WTC11 (cell line): ENCODE measurements at regions not wholly inside any gene's neighbourhood (a gene's known extent, or its start where the extent isn't known, plus 50 kb on each side); places are given as distances from the start of the nearest gene placed in this dataset.

Experiments used
- ATAC-seq: fragments of 200-7000 bp; cut with Tn5 transposase; 2 replicates; pipeline ENCODE4 v1.10.0; 2021; ENCODE audit warnings: mild to moderate bottlenecking, moderate library complexity
- CTCF ChIA-PET: fragments of 300-600 bp; sonication (Branson Sonifier 250); formaldehyde crosslinking; loops from one replicate; lab custom pipeline; 2021; ENCODE audit warnings: antibody characterized with exemption; lab: Charles Lee
- POLR2A ChIA-PET: fragments of 350-600 bp; sonication (Branson Sonifier 250); formaldehyde crosslinking; loops from one replicate; lab custom pipeline; 2021; ENCODE audit warnings: antibody characterized with exemption; lab: Charles Lee
- DNase-seq: peaks from one replicate; pipeline ENCODE4 v3.0.0; 2021; ENCODE audit warnings: low spot score
- H3K27ac Mint-ChIP-seq: 2 replicates; pipeline ENCODE4 v1.8.0; 2021; ENCODE audit warnings: mixed read lengths
- H3K27me3 Mint-ChIP-seq: 2 replicates; pipeline ENCODE4 v1.8.0; 2021; ENCODE audit warnings: low read depth, mild to moderate bottlenecking, moderate library complexity, mixed read lengths
- H3K36me3 Mint-ChIP-seq: 2 replicates; pipeline ENCODE4 v1.8.0; 2021; ENCODE audit warnings: mixed read lengths
- H3K4me1 Mint-ChIP-seq: 2 replicates; pipeline ENCODE4 v1.8.0; 2022; ENCODE audit warnings: mixed read lengths
- H3K4me3 Mint-ChIP-seq: 2 replicates; pipeline ENCODE4 v1.8.0; 2021; ENCODE audit warnings: mild to moderate bottlenecking, moderate library complexity, mixed read lengths
- H3K9me3 Mint-ChIP-seq: 2 replicates; pipeline ENCODE4 v1.8.0; 2021; ENCODE audit warnings: mixed read lengths
- ELF4 ChIP-seq: sonication (generic); formaldehyde crosslinking; IDR thresholded peaks from 2 replicates; pipeline ENCODE4 v1.8.1; 2022; ENCODE audit warnings: low read depth, mild to moderate bottlenecking, moderate library complexity, missing genetic modification reagents
- GABPB1 ChIP-seq: sonication (generic); formaldehyde crosslinking; IDR thresholded peaks from 2 replicates; pipeline ENCODE4 v1.8.1; 2023; ENCODE audit warnings: mild to moderate bottlenecking, missing genetic modification reagents
- GRHL2 ChIP-seq: fragments of 250-450 bp; sonication (Bioruptor Pico); IDR thresholded peaks from 2 replicates; pipeline ENCODE4 v1.8.0; 2022; ENCODE audit warnings: mild to moderate bottlenecking, moderate library complexity; ENCODE audit not compliant: insufficient replicate concordance, severe bottlenecking
- JUN ChIP-seq: sonication (generic); formaldehyde crosslinking; IDR thresholded peaks from 2 replicates; pipeline ENCODE4 v1.8.0; 2023; ENCODE audit warnings: mild to moderate bottlenecking, missing genetic modification reagents
- MXD4 ChIP-seq: fragments of 250-450 bp; sonication (Bioruptor Pico); IDR thresholded peaks from 2 replicates; pipeline ENCODE4 v1.8.0; 2021; ENCODE audit warnings: mild to moderate bottlenecking, moderate library complexity, borderline replicate concordance
- MYBL2 ChIP-seq: sonication (generic); formaldehyde crosslinking; IDR thresholded peaks from 2 replicates; pipeline ENCODE4 v1.8.1; 2023; ENCODE audit warnings: mild to moderate bottlenecking, moderate library complexity, missing genetic modification reagents
- NFYB ChIP-seq: sonication (generic); formaldehyde crosslinking; conservative IDR thresholded peaks from 2 replicates; pipeline ENCODE4 v1.8.0; 2022; ENCODE audit warnings: low read depth, missing genetic modification reagents
- OVOL2 ChIP-seq: fragments of 250-450 bp; sonication (Bioruptor Pico); IDR thresholded peaks from 2 replicates; pipeline ENCODE4 v1.9.0; 2021; ENCODE audit warnings: mild to moderate bottlenecking, borderline replicate concordance
- SMAD4 ChIP-seq: sonication (generic); formaldehyde crosslinking; IDR thresholded peaks from 2 replicates; pipeline ENCODE4 v1.8.0; 2022; ENCODE audit warnings: mild to moderate bottlenecking, missing genetic modification reagents
- SOX15 ChIP-seq: fragments of 250-450 bp; sonication (Bioruptor Pico); IDR thresholded peaks from 2 replicates; pipeline ENCODE4 v1.9.0; 2021; ENCODE audit warnings: mild to moderate bottlenecking
- TCF7 ChIP-seq: sonication (generic); formaldehyde crosslinking; IDR thresholded peaks from 2 replicates; pipeline ENCODE4 v1.8.0; 2022; ENCODE audit warnings: mild to moderate bottlenecking, low read depth, missing genetic modification reagents, moderate library complexity
- ZBTB21 ChIP-seq: sonication (generic); formaldehyde crosslinking; IDR thresholded peaks from 2 replicates; pipeline ENCODE4 v1.8.1; 2023; ENCODE audit warnings: mild to moderate bottlenecking, missing genetic modification reagents, borderline replicate concordance
- ZNF219 ChIP-seq: sonication (generic); formaldehyde crosslinking; IDR thresholded peaks from 2 replicates; pipeline ENCODE4 v1.8.0; 2023; ENCODE audit warnings: missing genetic modification reagents, mild to moderate bottlenecking, borderline replicate concordance
- ZNF281 ChIP-seq: sonication (generic); formaldehyde crosslinking; IDR thresholded peaks from 2 replicates; pipeline ENCODE4 v1.8.0; 2023; ENCODE audit warnings: mild to moderate bottlenecking, missing genetic modification reagents
- ZNF423 ChIP-seq: fragments of 250-450 bp; sonication (Bioruptor Pico); IDR thresholded peaks from 2 replicates; pipeline ENCODE4 v2.1.2; 2022; ENCODE audit warnings: mild to moderate bottlenecking, moderate library complexity
- ZNF671 ChIP-seq: fragments of 250-450 bp; sonication (Bioruptor Pico); IDR thresholded peaks from 2 replicates; pipeline ENCODE4 v1.8.0; 2021; ENCODE audit warnings: mild to moderate bottlenecking
- TF ChIP-seq, protein P1 (sequence below): sonication (generic); formaldehyde crosslinking; IDR thresholded peaks from 2 replicates; pipeline ENCODE4 v1.8.1; 2022; ENCODE audit warnings: low read depth, mild to moderate bottlenecking, moderate library complexity, missing genetic modification reagents, borderline replicate concordance
- TF ChIP-seq, protein P2 (sequence below): fragments of 250-450 bp; sonication (Bioruptor Pico); IDR thresholded peaks from 2 replicates; pipeline ENCODE4 v1.9.0; 2021; ENCODE audit warnings: mild to moderate bottlenecking
- TF ChIP-seq, protein P3 (sequence below): sonication (generic); formaldehyde crosslinking; IDR thresholded peaks from 2 replicates; pipeline ENCODE4 v1.8.1; 2023; ENCODE audit warnings: mild to moderate bottlenecking, missing genetic modification reagents, moderate library complexity
- TF ChIP-seq, protein P4 (sequence below): sonication (generic); formaldehyde crosslinking; IDR thresholded peaks from 2 replicates; pipeline ENCODE4 v1.8.0; 2023; ENCODE audit warnings: missing genetic modification reagents

DNA sequence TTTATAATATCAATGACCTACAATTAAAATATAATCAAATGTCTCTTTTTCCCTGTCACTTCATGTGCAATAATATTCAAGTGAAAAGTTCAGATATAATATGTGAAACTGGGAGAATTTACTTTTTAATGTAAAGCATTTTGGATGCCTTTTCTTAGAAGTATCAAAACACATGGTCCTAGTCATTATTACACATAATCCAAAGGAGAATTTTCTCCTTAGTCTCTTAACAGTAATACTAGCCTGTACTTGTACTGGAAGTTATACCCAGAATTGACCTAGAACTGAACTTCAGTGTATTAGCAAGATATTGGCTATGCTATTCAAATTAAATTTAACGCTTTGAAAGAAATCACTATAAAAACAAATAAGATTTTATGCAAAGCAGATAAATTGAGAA, 842.6 kb upstream of the MANEA start:
- Mint-ChIP-seq H3K9me3 (no peaks in the 10 kb centered on the region), H3K27me3 (no peaks in the 10 kb centered on the region), H3K4me3 (no peak overlapping the region), H3K27ac (no peak overlapping the region), H3K4me1 (peaks cover 6% of the 10 kb centered on the region), H3K36me3 (no peaks in the 10 kb centered on the region)
- no peak for TF ChIP-seq JUN (CRISPR knock-in tag)
- TF ChIP-seq TCF7 (CRISPR knock-in tag) = no peak
- TF ChIP-seq SOX15 (CRISPR knock-in tag) = no peak
- no peak for TF ChIP-seq ZNF219 (CRISPR knock-in tag)
- TF ChIP-seq, protein P1, sequence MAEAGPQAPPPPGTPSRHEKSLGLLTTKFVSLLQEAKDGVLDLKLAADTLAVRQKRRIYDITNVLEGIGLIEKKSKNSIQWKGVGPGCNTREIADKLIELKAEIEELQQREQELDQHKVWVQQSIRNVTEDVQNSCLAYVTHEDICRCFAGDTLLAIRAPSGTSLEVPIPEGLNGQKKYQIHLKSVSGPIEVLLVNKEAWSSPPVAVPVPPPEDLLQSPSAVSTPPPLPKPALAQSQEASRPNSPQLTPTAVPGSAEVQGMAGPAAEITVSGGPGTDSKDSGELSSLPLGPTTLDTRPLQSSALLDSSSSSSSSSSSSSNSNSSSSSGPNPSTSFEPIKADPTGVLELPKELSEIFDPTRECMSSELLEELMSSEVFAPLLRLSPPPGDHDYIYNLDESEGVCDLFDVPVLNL = no peak
- DNase-seq (no peak), ATAC-seq (no peak)
- CTCF ChIA-PET = no interaction called here
- POLR2A ChIA-PET = no interaction called here

GRCh38 chr6:94733066-94733465, 844.3 kb upstream of the MANEA start:
- Mint-ChIP-seq H3K9me3 (peaks cover 14% of the 10 kb centered on the region), H3K4me1 (peaks cover 6% of the 10 kb centered on the region), H3K27ac (no peak overlapping the region), H3K4me3 (no peak overlapping the region), H3K27me3 (peaks cover 3% of the 10 kb centered on the region; the same call in 1 of the 2 replicates), H3K36me3 (peaks cover 8% of the 10 kb centered on the region)
- POLR2A ChIA-PET = no interaction called here
- ATAC-seq (peak; percentile 70), DNase-seq (peak; percentile 43)
- TF ChIP-seq ELF4 (CRISPR knock-in tag) (no peak), SMAD4 (no peak), ZNF671 (CRISPR knock-in tag) (no peak), ZNF423 (CRISPR knock-in tag) (no peak), MYBL2 (CRISPR knock-in tag) (no peak), SOX15 (CRISPR knock-in tag) (no peak), NFYB (CRISPR knock-in tag) (no peak), GRHL2 (CRISPR knock-in tag) (no peak), MXD4 (no peak), ZBTB21 (no peak), OVOL2 (CRISPR knock-in tag) (no peak), ZNF281 (no peak), GABPB1 (CRISPR knock-in tag) (no peak)
- TF ChIP-seq, protein P2, sequence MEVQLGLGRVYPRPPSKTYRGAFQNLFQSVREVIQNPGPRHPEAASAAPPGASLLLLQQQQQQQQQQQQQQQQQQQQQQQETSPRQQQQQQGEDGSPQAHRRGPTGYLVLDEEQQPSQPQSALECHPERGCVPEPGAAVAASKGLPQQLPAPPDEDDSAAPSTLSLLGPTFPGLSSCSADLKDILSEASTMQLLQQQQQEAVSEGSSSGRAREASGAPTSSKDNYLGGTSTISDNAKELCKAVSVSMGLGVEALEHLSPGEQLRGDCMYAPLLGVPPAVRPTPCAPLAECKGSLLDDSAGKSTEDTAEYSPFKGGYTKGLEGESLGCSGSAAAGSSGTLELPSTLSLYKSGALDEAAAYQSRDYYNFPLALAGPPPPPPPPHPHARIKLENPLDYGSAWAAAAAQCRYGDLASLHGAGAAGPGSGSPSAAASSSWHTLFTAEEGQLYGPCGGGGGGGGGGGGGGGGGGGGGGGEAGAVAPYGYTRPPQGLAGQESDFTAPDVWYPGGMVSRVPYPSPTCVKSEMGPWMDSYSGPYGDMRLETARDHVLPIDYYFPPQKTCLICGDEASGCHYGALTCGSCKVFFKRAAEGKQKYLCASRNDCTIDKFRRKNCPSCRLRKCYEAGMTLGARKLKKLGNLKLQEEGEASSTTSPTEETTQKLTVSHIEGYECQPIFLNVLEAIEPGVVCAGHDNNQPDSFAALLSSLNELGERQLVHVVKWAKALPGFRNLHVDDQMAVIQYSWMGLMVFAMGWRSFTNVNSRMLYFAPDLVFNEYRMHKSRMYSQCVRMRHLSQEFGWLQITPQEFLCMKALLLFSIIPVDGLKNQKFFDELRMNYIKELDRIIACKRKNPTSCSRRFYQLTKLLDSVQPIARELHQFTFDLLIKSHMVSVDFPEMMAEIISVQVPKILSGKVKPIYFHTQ (CRISPR knock-in tag) = no peak
- TF ChIP-seq, protein P3, sequence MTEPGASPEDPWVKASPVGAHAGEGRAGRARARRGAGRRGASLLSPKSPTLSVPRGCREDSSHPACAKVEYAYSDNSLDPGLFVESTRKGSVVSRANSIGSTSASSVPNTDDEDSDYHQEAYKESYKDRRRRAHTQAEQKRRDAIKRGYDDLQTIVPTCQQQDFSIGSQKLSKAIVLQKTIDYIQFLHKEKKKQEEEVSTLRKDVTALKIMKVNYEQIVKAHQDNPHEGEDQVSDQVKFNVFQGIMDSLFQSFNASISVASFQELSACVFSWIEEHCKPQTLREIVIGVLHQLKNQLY = no peak
- TF ChIP-seq, protein P4, sequence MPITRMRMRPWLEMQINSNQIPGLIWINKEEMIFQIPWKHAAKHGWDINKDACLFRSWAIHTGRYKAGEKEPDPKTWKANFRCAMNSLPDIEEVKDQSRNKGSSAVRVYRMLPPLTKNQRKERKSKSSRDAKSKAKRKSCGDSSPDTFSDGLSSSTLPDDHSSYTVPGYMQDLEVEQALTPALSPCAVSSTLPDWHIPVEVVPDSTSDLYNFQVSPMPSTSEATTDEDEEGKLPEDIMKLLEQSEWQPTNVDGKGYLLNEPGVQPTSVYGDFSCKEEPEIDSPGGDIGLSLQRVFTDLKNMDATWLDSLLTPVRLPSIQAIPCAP (CRISPR knock-in tag) = no peak
- CTCF ChIA-PET = no interaction called here
